ENCODE measurements at regions not wholly inside any gene's neighbourhood (a gene's known extent, or its start where the extent isn't known, plus 50 kb on each side); places are given as distances from the start of the nearest gene placed in this dataset.

- Histone ChIP-seq H3K4me1 (ENCODE audit: insufficient read depth, low read length) (peaks cover 32% of the 10 kb centered on the region), H3K9me3 (ENCODE audit: low read depth, low read length) (no peaks in the 10 kb centered on the region), H3K27me3 (ENCODE audit: insufficient read depth, low read length) (no peaks in the 10 kb centered on the region), H3K4me3 (ENCODE audit: low read length) (no peak overlapping the region)
These were observed 49.7 kb downstream of the CYRIA start for GRCh38 chr2:16615687-16616615.

- no peaks in the 10 kb centered on the region for H3K9me3 ChIP-seq (ENCODE audit: low read depth, low read length)
- H3K4me3 ChIP-seq (ENCODE audit: low read length) = no peak overlapping the region
- peaks cover 26% of the 10 kb centered on the region for H3K4me1 ChIP-seq (ENCODE audit: insufficient read depth, low read length)
- H3K27me3 ChIP-seq (ENCODE audit: insufficient read depth, low read length) = no peaks in the 10 kb centered on the region
These were observed 50.4 kb downstream of the CYRIA start for GRCh38 chr2:16615246-16615645.

- Histone ChIP-seq H3K4me3 (ENCODE audit: low read length) (no peak overlapping the region), H3K4me1 (ENCODE audit: insufficient read depth, low read length) (peaks cover 26% of the 10 kb centered on the region), H3K9me3 (ENCODE audit: low read depth, low read length) (no peaks in the 10 kb centered on the region), H3K27me3 (ENCODE audit: insufficient read depth, low read length) (no peaks in the 10 kb centered on the region)
These were observed 51.2 kb downstream of the CYRIA start for GRCh38 chr2:16614314-16614860.

- H3K4me3 ChIP-seq (ENCODE audit: low read length) = no peak overlapping the region
- H3K27me3 ChIP-seq (ENCODE audit: insufficient read depth, low read length) = no peaks in the 10 kb centered on the region
- peaks cover 24% of the 10 kb centered on the region for H3K4me1 ChIP-seq (ENCODE audit: insufficient read depth, low read length)
- H3K9me3 ChIP-seq (ENCODE audit: low read depth, low read length) = no peaks in the 10 kb centered on the region
These were observed 52.1 kb downstream of the CYRIA start for GRCh38 chr2:16613539-16614011.

GRCh38 chr2:16612490-16612889 lies 53.1 kb downstream of the CYRIA start:
- Histone ChIP-seq H3K4me3 (ENCODE audit: low read length) (no peak overlapping the region), H3K9me3 (ENCODE audit: low read depth, low read length) (no peaks in the 10 kb centered on the region), H3K27me3 (ENCODE audit: insufficient read depth, low read length) (no peaks in the 10 kb centered on the region), H3K4me1 (ENCODE audit: insufficient read depth, low read length) (peaks cover 15% of the 10 kb centered on the region)

GRCh38 chr2:16609786-16610185 lies 55.8 kb downstream of the CYRIA start:
- no peaks in the 10 kb centered on the region for H3K27me3 ChIP-seq (ENCODE audit: insufficient read depth, low read length)
- no peak overlapping the region for H3K4me3 ChIP-seq (ENCODE audit: low read length)
- H3K9me3 ChIP-seq (ENCODE audit: low read depth, low read length) = no peaks in the 10 kb centered on the region
- peaks cover 5% of the 10 kb centered on the region for H3K4me1 ChIP-seq (ENCODE audit: insufficient read depth, low read length)

- peak overlapping the region; percentile 32 for H3K4me3 ChIP-seq (ENCODE audit: low read length)
- no peaks in the 10 kb centered on the region for H3K27me3 ChIP-seq (ENCODE audit: insufficient read depth, low read length)
- H3K4me1 ChIP-seq (ENCODE audit: insufficient read depth, low read length) = peaks cover 5% of the 10 kb centered on the region
- no peaks in the 10 kb centered on the region for H3K9me3 ChIP-seq (ENCODE audit: low read depth, low read length)
These were observed 56.7 kb downstream of the CYRIA start for GRCh38 chr2:16608661-16609643.

GRCh38 chr2:16607301-16607700 lies 58.3 kb downstream of the CYRIA start:
- Histone ChIP-seq H3K4me3 (ENCODE audit: low read length) (no peak overlapping the region), H3K27me3 (ENCODE audit: insufficient read depth, low read length) (no peaks in the 10 kb centered on the region)

GRCh38 chr2:16604236-16604635 lies 61.4 kb downstream of the CYRIA start:
- Histone ChIP-seq H3K9me3 (ENCODE audit: low read depth, low read length) (no peaks in the 10 kb centered on the region), H3K27me3 (ENCODE audit: insufficient read depth, low read length) (no peaks in the 10 kb centered on the region), H3K4me3 (ENCODE audit: low read length) (no peak overlapping the region), H3K4me1 (ENCODE audit: insufficient read depth, low read length) (peaks cover 5% of the 10 kb centered on the region)

More at GRCh38 chr2:16607301-16607700, 58.3 kb downstream of the CYRIA start:
- H3K4me1 ChIP-seq (ENCODE audit: insufficient read depth, low read length) = peaks cover 5% of the 10 kb centered on the region
- H3K9me3 ChIP-seq (ENCODE audit: low read depth, low read length) = no peaks in the 10 kb centered on the region

- H3K9me3 ChIP-seq (ENCODE audit: low read depth, low read length) = no peaks in the 10 kb centered on the region
- no peaks in the 10 kb centered on the region for H3K27me3 ChIP-seq (ENCODE audit: insufficient read depth, low read length)
- no peak overlapping the region for H3K4me3 ChIP-seq (ENCODE audit: low read length)
- H3K4me1 ChIP-seq (ENCODE audit: insufficient read depth, low read length) = no peaks in the 10 kb centered on the region
These were observed 74.2 kb downstream of the CYRIA start for GRCh38 chr2:16591370-16591933.

- H3K27me3 ChIP-seq (ENCODE audit: insufficient read depth, low read length) = no peaks in the 10 kb centered on the region
- no peaks in the 10 kb centered on the region for H3K9me3 ChIP-seq (ENCODE audit: low read depth, low read length)
- H3K4me1 ChIP-seq (ENCODE audit: insufficient read depth, low read length) = peaks cover 14% of the 10 kb centered on the region
- no peak overlapping the region for H3K4me3 ChIP-seq (ENCODE audit: low read length)
These were observed 76.2 kb downstream of the CYRIA start for GRCh38 chr2:16589465-16589864.

- Histone ChIP-seq H3K4me1 (ENCODE audit: insufficient read depth, low read length) (peaks cover 23% of the 10 kb centered on the region), H3K9me3 (ENCODE audit: low read depth, low read length) (no peaks in the 10 kb centered on the region), H3K4me3 (ENCODE audit: low read length) (no peak overlapping the region), H3K27me3 (ENCODE audit: insufficient read depth, low read length) (no peaks in the 10 kb centered on the region)
These were observed 77.1 kb downstream of the CYRIA start for GRCh38 chr2:16588565-16588964.

GRCh38 chr2:16587601-16588000 lies 78.0 kb downstream of the CYRIA start:
- Histone ChIP-seq H3K4me3 (ENCODE audit: low read length) (no peak overlapping the region), H3K27me3 (ENCODE audit: insufficient read depth, low read length) (no peaks in the 10 kb centered on the region), H3K9me3 (ENCODE audit: low read depth, low read length) (no peaks in the 10 kb centered on the region), H3K4me1 (ENCODE audit: insufficient read depth, low read length) (peaks cover 28% of the 10 kb centered on the region)

GRCh38 chr2:16584824-16585540 lies 80.7 kb downstream of the CYRIA start:
- Histone ChIP-seq H3K4me3 (ENCODE audit: low read length) (no peak overlapping the region), H3K9me3 (ENCODE audit: low read depth, low read length) (no peaks in the 10 kb centered on the region), H3K4me1 (ENCODE audit: insufficient read depth, low read length) (peaks cover 28% of the 10 kb centered on the region), H3K27me3 (ENCODE audit: insufficient read depth, low read length) (no peaks in the 10 kb centered on the region)
